ENCODE measurements at regions not wholly inside any gene's neighbourhood (a gene's known extent, or its start where the extent isn't known, plus 50 kb on each side); places are given as distances from the start of the nearest gene placed in this dataset.

- no peak for TF ChIP-seq CTCF (IDR thresholded peaks at IDR 0.05)
- no peak for TF ChIP-seq EZH2phosphoT487 (IDR thresholded peaks at IDR 0.05)
- no peak for TF ChIP-seq EZH2 (IDR thresholded peaks at IDR 0.05)
Measured at GRCh38 chr3:38986901-38987300, 64.8 kb downstream of the SCN11A start.

Data from neural progenitor cell (in vitro differentiated cells).